Spleen (tissue), 11 donors: ENCODE measurements at regions not wholly inside any gene's neighbourhood (a gene's known extent, or its start where the extent isn't known, plus 50 kb on each side); places are given as distances from the start of the nearest gene placed in this dataset.

Experiments
- DNase-seq: peaks from one replicate; pipeline ENCODE4 v3.0.0-alpha.2; 2020
- H3K27ac ChIP-seq, 8 donors: fragments of 200-600 bp; sonication (generic) in 7 of 8; 1 replicate in 4 of 8; 2 replicates in 4 of 8; pipeline versions ENCODE4 v1.5.0 to v1.8.0; 2016 to 2021; ENCODE audit warnings: inconsistent platforms in 4 of 8, mild to moderate bottlenecking in 4 of 8, moderate library complexity in 1 of 8
- H3K27me3 ChIP-seq, 7 donors: fragments of 200-600 bp; sonication (generic) in 6 of 7; replicated peaks in 1 of 7; 1 replicate in 4 of 7; 2 replicates in 3 of 7; pipeline versions ENCODE4 v1.5.0 to v1.8.0; 2016 to 2021; ENCODE audit warnings: inconsistent platforms in 3 of 7, mild to moderate bottlenecking in 1 of 7
- H3K36me3 ChIP-seq, 6 donors: fragments of 200-600 bp; sonication (generic) in 5 of 6; 1 replicate in 4 of 6; 2 replicates in 2 of 6; pipeline versions ENCODE4 v1.5.0 to v1.8.0; 2016 to 2021; ENCODE audit warnings: inconsistent platforms in 2 of 6
- H3K4me1 ChIP-seq, 6 donors: fragments of 200-600 bp; sonication (generic) in 5 of 6; 1 replicate in 3 of 6; 2 replicates in 3 of 6; pipeline versions ENCODE4 v1.5.0 to v1.8.0; 2016 to 2021; ENCODE audit warnings: inconsistent platforms in 3 of 6
- H3K4me3 ChIP-seq, 8 donors: fragments of 200-600 bp; sonication (generic) in 7 of 8; 1 replicate in 4 of 8; 2 replicates in 4 of 8; pipeline versions ENCODE4 v1.5.0 to v1.8.0; 2016 to 2021; ENCODE audit warnings: inconsistent platforms in 4 of 8, mild to moderate bottlenecking in 4 of 8, moderate library complexity in 2 of 8
- H3K9me3 ChIP-seq, 8 donors: fragments of 200-600 bp; sonication (generic) in 7 of 8; 1 replicate in 4 of 8; 2 replicates in 4 of 8; pipeline versions ENCODE4 v1.5.0 to v1.8.0; 2016 to 2021; ENCODE audit warnings: inconsistent platforms in 4 of 8
- POLR2A ChIP-seq, 3 donors: fragments of 450-650 bp; IDR thresholded peaks; one replicate each; pipeline ENCODE4 v1.5.1; 2017; ENCODE audit warnings: antibody characterized with exemption in 3 of 3, mild to moderate bottlenecking in 1 of 3
- POLR2AphosphoS5 ChIP-seq, 3 donors: sonication (generic); formaldehyde crosslinking; IDR thresholded peaks; one replicate each; pipeline ENCODE4 v1.5.1; 2017; ENCODE audit warnings: antibody characterized with exemption in 3 of 3
- WGBS, 5 donors: extraction: QIAGEN DNeasy Blood & Tissue Kit in 3 of 5; methylation state at CpG; one replicate each; pipeline versions ENCODE4 v1.1.5 to v1.1.7; 2013 to 2018; 5-methylcytosine and 5-hydroxymethylcytosine counted together
- intact Hi-C: fragments of 100-400 bp; cut with DNase I; formaldehyde crosslinking; loops from one replicate; pipeline ENCODE4 v1.15.0; 2023; ENCODE audit warnings: low total_unique reads
- TF ChIP-seq, protein P1 (sequence below), 11 experiments: fragments of 200-600 bp in 7 of 11; fragments of 450-650 bp in 4 of 11; sonication (generic) in 4 of 11; IDR thresholded peaks in 8 of 11; conservative IDR thresholded peaks in 3 of 11; 1 replicate in 7 of 11; 2 replicates in 4 of 11; pipeline versions ENCODE4 v1.4.0 to v1.8.0; 2016 to 2021; ENCODE audit warnings: antibody characterized with exemption in 11 of 11, inconsistent platforms in 4 of 11, mild to moderate bottlenecking in 1 of 11
- donor health status: healthy with polysubstance abuse.
- donor health status: DM: no; HTN: no; CAD: no; lungs with moderate emphysema.
- donor health status: DM: no; HTN: no; CAD: no.
- donor health status: Bipolar disorder and iron deficiency.
- donor health status: healthy.
- donor health status: DM: no; HTN: no; CAD: no.
- donor health status: DM: yes; HTN: yes; CAD: no.

DNA sequence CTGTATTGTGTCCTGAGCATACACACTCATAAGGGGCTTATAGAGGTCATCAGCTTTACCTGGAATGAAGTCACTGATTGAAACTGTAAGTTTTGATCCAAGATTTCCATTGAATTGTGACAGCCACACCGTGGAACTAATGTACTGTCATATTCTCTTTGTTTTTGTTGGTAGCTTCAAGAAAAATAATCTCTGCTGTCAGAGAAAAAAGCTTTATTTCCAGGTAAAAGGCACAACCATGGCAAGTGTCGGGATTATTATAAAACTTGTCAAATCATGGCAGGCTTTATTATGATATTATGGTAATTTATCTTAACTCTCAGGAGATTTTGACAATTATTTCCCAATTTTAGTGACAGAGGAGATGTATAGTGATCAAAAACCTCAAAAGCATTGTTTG is 191.2 kb downstream of the FAM170A start:
- Histone ChIP-seq H3K4me1 (no peaks in the 10 kb centered on the region), H3K27me3 (no peaks in the 10 kb centered on the region), H3K9me3 (no peaks in the 10 kb centered on the region), H3K36me3 (no peaks in the 10 kb centered on the region), H3K27ac (no peak overlapping the region), H3K4me3 (no peak overlapping the region)
- no peak for TF ChIP-seq POLR2AphosphoS5 (IDR thresholded peaks at IDR 0.05)
- whole genome bisulfite sequencing, 5 donors = 66 to 82% (median 68%) methylated on average over 2 of the region's 2 CpGs
- intact Hi-C loops = no loop called here
- no peak for DNase-seq

DNA sequence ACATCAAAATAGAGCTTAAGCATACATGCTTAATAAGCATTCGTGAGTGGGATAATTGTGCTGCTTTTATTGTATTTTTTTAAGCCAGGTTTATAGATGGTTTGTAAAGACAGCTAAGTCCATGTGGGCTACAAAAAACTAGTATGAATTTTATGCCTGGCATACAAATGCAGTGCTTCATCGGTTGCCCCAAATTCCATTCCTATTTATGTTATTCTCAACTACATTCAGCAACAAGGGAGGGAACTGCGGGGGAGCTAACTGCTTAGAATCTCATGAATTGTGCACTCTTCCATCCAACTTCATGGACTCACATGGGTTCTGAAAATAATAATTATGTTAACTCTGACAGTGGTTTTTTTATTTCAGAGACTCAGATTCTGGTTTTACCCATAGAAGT is 199.2 kb downstream of the FAM170A start:
- no peaks in the 10 kb centered on the region for H3K36me3 ChIP-seq
- H3K27me3 ChIP-seq = no peaks in the 10 kb centered on the region
- no peak overlapping the region for H3K27ac ChIP-seq
- H3K4me1 ChIP-seq = no peaks in the 10 kb centered on the region
- 74 to 81% (median 76%) methylated on average over 3 of the region's 3 CpGs for WGBS, 5 donors
- intact Hi-C loops = no loop called here
- H3K4me3 ChIP-seq = no peak overlapping the region
- TF ChIP-seq, protein P1, sequence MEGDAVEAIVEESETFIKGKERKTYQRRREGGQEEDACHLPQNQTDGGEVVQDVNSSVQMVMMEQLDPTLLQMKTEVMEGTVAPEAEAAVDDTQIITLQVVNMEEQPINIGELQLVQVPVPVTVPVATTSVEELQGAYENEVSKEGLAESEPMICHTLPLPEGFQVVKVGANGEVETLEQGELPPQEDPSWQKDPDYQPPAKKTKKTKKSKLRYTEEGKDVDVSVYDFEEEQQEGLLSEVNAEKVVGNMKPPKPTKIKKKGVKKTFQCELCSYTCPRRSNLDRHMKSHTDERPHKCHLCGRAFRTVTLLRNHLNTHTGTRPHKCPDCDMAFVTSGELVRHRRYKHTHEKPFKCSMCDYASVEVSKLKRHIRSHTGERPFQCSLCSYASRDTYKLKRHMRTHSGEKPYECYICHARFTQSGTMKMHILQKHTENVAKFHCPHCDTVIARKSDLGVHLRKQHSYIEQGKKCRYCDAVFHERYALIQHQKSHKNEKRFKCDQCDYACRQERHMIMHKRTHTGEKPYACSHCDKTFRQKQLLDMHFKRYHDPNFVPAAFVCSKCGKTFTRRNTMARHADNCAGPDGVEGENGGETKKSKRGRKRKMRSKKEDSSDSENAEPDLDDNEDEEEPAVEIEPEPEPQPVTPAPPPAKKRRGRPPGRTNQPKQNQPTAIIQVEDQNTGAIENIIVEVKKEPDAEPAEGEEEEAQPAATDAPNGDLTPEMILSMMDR (IDR thresholded peaks at IDR 0.05 in 8 of 11, conservative IDR thresholded peaks at IDR 0.05 in 3 of 11) = no peak
- TF ChIP-seq POLR2AphosphoS5 (IDR thresholded peaks at IDR 0.05) (no peak), POLR2A (IDR thresholded peaks at IDR 0.05) (no peak)
- no peak for DNase-seq
- H3K9me3 ChIP-seq = no peaks in the 10 kb centered on the region

DNA sequence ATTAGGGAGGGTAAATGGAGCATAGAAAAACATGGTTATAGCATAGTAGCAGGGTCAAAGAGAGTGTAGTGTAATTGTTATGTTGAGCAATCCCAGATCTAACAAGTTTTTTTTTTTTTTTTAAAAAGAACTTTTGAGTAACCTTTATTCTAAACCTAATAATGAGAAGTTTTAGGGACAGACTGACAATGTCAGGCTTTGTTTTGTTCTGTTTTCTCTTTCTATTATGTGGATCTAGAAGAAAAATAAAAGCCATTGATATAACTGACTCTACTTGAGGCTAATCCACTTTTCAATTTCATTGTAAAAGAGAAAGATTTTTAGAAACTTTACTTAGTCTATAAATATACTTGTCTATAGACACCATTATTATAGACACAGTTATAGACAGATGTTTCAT is 200.0 kb downstream of the FAM170A start:
- H3K36me3 ChIP-seq = no peaks in the 10 kb centered on the region
- H3K9me3 ChIP-seq = no peaks in the 10 kb centered on the region
- intact Hi-C loops = no loop called here
- H3K27ac ChIP-seq = no peak overlapping the region
- no peaks in the 10 kb centered on the region for H3K4me1 ChIP-seq
- no peak for TF ChIP-seq POLR2AphosphoS5 (IDR thresholded peaks at IDR 0.05)
- no peak for TF ChIP-seq POLR2A (IDR thresholded peaks at IDR 0.05)
- TF ChIP-seq, protein P1 (IDR thresholded peaks at IDR 0.05 in 8 of 11, conservative IDR thresholded peaks at IDR 0.05 in 3 of 11) = no peak
- no peak overlapping the region for H3K4me3 ChIP-seq
- H3K27me3 ChIP-seq = no peaks in the 10 kb centered on the region
- DNase-seq = no peak

DNA sequence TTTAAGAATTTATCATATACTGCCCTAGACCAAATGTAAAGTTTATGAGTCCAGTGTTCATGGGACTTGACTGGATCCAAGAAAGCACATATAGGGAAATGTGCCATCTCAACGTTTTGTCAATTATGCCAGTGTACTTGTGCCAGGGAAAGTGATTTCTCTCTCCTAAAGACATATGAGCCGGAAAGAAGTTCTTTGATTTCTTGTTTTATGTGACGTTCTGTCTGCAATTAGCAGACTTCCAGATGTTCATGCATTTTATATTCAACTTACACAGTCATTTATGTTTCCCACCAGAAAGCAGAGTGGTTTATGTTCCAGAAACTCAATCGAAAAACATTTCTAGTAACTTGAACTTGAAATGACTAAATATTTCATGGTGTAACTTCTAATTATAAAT is 203.8 kb downstream of the FAM170A start:
- Histone ChIP-seq H3K27me3 (no peaks in the 10 kb centered on the region), H3K27ac (no peak overlapping the region), H3K36me3 (no peaks in the 10 kb centered on the region), H3K4me1 (no peaks in the 10 kb centered on the region), H3K9me3 (peaks cover 0 to 4% (median 0%) of the 10 kb centered on the region in 8 donors), H3K4me3 (no peak overlapping the region)
- intact Hi-C loops = no loop called here
- TF ChIP-seq, protein P1 (IDR thresholded peaks at IDR 0.05 in 8 of 11, conservative IDR thresholded peaks at IDR 0.05 in 3 of 11) = no peak
- TF ChIP-seq POLR2A (IDR thresholded peaks at IDR 0.05) = no peak
- TF ChIP-seq POLR2AphosphoS5 (IDR thresholded peaks at IDR 0.05) = no peak
- WGBS, 5 donors = 72 to 81% (median 80%) methylated on average over 4 of the region's 4 CpGs
- DNase-seq = no peak

DNA sequence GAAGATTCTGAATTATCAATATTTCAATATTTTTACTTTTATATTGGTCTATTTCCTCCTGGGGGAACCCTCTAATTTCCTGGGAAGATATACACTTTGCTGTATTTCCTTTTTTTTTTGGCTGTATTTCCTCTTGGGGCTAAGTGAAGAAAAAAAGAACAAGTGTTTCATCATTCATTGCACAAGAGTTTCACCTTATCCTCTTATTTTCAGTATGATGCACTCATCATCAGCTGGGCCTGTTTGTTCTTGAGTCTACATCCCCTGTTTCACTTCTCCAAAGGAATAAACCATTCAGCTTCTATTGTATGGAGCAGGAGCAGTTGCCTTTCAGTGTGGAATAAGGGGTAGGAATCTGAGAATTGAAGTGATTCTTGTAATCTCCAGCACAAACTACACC is 210.8 kb downstream of the FAM170A start:
- no peak for DNase-seq
- Histone ChIP-seq H3K9me3 (peaks cover 0 to 19% (median 2%) of the 10 kb centered on the region in 8 donors), H3K27me3 (no peaks in the 10 kb centered on the region), H3K4me1 (no peaks in the 10 kb centered on the region), H3K36me3 (no peaks in the 10 kb centered on the region), H3K27ac (no peak overlapping the region), H3K4me3 (no peak overlapping the region)
- TF ChIP-seq POLR2AphosphoS5 (IDR thresholded peaks at IDR 0.05) (no peak), POLR2A (IDR thresholded peaks at IDR 0.05) (no peak)
- TF ChIP-seq, protein P1 (IDR thresholded peaks at IDR 0.05 in 8 of 11, conservative IDR thresholded peaks at IDR 0.05 in 3 of 11) = no peak
- intact Hi-C loops = no loop called here
